Prostate gland (tissue), 2 donors: ENCODE measurements at regions not wholly inside any gene's neighbourhood (a gene's known extent, or its start where the extent isn't known, plus 50 kb on each side); places are given as distances from the start of the nearest gene placed in this dataset.

ENCODE experiments used
- DNase-seq: peaks from one replicate; pipeline ENCODE4 v3.0.0-alpha.2; 2019; ENCODE audit warnings: low spot score
- H3K27ac ChIP-seq, 2 donors: fragments of 200-600 bp; sonication (generic); 2 replicates each; pipeline ENCODE4 v1.5.1; 2017 to 2019
- H3K27me3 ChIP-seq: fragments of 200-600 bp; sonication (generic); replicated peaks from 2 replicates; pipeline ENCODE4 v1.5.1; 2019; ENCODE audit not compliant: insufficient read depth
- H3K36me3 ChIP-seq, 2 donors: fragments of 200-600 bp; sonication (generic); 1 replicate in 1 of 2; 2 replicates in 1 of 2; pipeline versions ENCODE4 v1.5.1 to v1.8.1; 2017 to 2019
- H3K4me1 ChIP-seq: fragments of 200-600 bp; sonication (generic); replicated peaks from 2 replicates; pipeline ENCODE4 v1.5.1; 2019
- H3K4me3 ChIP-seq, 2 donors: fragments of 200-600 bp; sonication (generic); 2 replicates each; pipeline ENCODE4 v1.5.1; 2017 to 2019
- H3K9me3 ChIP-seq: fragments of 200-600 bp; sonication (generic); 2 replicates; pipeline ENCODE4 v1.5.1; 2017
- CTCF ChIP-seq, 4 experiments: fragments of 200-600 bp in 2 of 4; fragments of 450-650 bp in 2 of 4; sonication (generic) in 2 of 4; IDR thresholded peaks; 1 replicate in 3 of 4; 2 replicates in 1 of 4; pipeline ENCODE4 v1.5.1; 2016 to 2019; ENCODE audit warnings: antibody characterized with exemption in 4 of 4, mild to moderate bottlenecking in 2 of 4, moderate library complexity in 2 of 4
- POLR2A ChIP-seq: fragments of 450-650 bp; IDR thresholded peaks from one replicate; pipeline ENCODE4 v1.6.1; 2016; ENCODE audit warnings: antibody characterized with exemption, mild to moderate bottlenecking
- POLR2AphosphoS5 ChIP-seq: sonication (generic); formaldehyde crosslinking; IDR thresholded peaks from one replicate; pipeline ENCODE4 v1.6.1; 2017; ENCODE audit warnings: antibody characterized with exemption
- WGBS: methylation state at CpG from one replicate; pipeline ENCODE4 v1.1.5; 2018; 5-methylcytosine and 5-hydroxymethylcytosine counted together
- intact Hi-C: fragments of 100-400 bp; cut with DNase I; formaldehyde crosslinking; loops from one replicate; pipeline ENCODE4 v1.14.2; 2022

GRCh38 chr4:54473077-54473545, 184.6 kb upstream of the KIT start:
- TF ChIP-seq POLR2A, result no peak
- peak; percentile 10 for TF ChIP-seq POLR2AphosphoS5
- no peak for TF ChIP-seq CTCF (IDR thresholded peaks at IDR 0.05)
- intact Hi-C loops, result no loop called here
- no peaks in the 10 kb centered on the region for H3K4me1 ChIP-seq
- H3K4me3 ChIP-seq, result no peak overlapping the region
- H3K27ac ChIP-seq, result no peak overlapping the region
- 54% methylated on average over 7 of the region's 7 CpGs for WGBS
- H3K9me3 ChIP-seq, result no peaks in the 10 kb centered on the region
- no peak for DNase-seq
- H3K36me3 ChIP-seq, result no peaks in the 10 kb centered on the region
- H3K27me3 ChIP-seq, result no peaks in the 10 kb centered on the region

- no peaks in the 10 kb centered on the region for H3K27me3 ChIP-seq
- H3K27ac ChIP-seq, result no peak overlapping the region
- H3K9me3 ChIP-seq, result no peaks in the 10 kb centered on the region
- 87% methylated on average over 6 of the region's 6 CpGs for WGBS
- no peaks in the 10 kb centered on the region for H3K36me3 ChIP-seq
- TF ChIP-seq CTCF (IDR thresholded peaks at IDR 0.05) (no peak), POLR2A (no peak), POLR2AphosphoS5 (no peak)
- H3K4me1 ChIP-seq, result no peaks in the 10 kb centered on the region
- intact Hi-C loops, result no loop called here
- DNase-seq, result no peak
- no peak overlapping the region for H3K4me3 ChIP-seq
Measured at GRCh38 chr4:54473798-54474197, 184.0 kb upstream of the KIT start.

- Histone ChIP-seq H3K9me3 (no peaks in the 10 kb centered on the region), H3K27me3 (no peaks in the 10 kb centered on the region), H3K27ac (no peak overlapping the region), H3K4me1 (no peaks in the 10 kb centered on the region), H3K4me3 (no peak overlapping the region), H3K36me3 (no peaks in the 10 kb centered on the region)
- intact Hi-C loops, result no loop called here
- no peak for TF ChIP-seq POLR2AphosphoS5
- TF ChIP-seq POLR2A, result no peak
- TF ChIP-seq CTCF (IDR thresholded peaks at IDR 0.05), result no peak
- DNase-seq, result no peak
Measured at GRCh38 chr4:54475546-54475945, 182.2 kb upstream of the KIT start.

- intact Hi-C loops, result no loop called here
Measured at GRCh38 chr4:54482529-54483200, 175.1 kb upstream of the KIT start.

More at GRCh38 chr4:54482529-54483200, 175.1 kb upstream of the KIT start:
- Histone ChIP-seq H3K4me1 (no peaks in the 10 kb centered on the region), H3K9me3 (no peaks in the 10 kb centered on the region), H3K27me3 (no peaks in the 10 kb centered on the region), H3K27ac (no peak overlapping the region), H3K4me3 (no peak overlapping the region), H3K36me3 (no peaks in the 10 kb centered on the region)
- no peak for DNase-seq
- TF ChIP-seq CTCF (IDR thresholded peaks at IDR 0.05) (no peak), POLR2AphosphoS5 (no peak), POLR2A (no peak)
- WGBS, result 97% methylated on average over 6 of the region's 6 CpGs
